ENCODE measurements at regions not wholly inside any gene's neighbourhood (a gene's known extent, or its start where the extent isn't known, plus 50 kb on each side); places are given as distances from the start of the nearest gene placed in this dataset.

- no peak for TF ChIP-seq POLR2AphosphoS5 (IDR thresholded peaks at IDR 0.05)
- TF ChIP-seq POLR2A (IDR thresholded peaks at IDR 0.05) = no peak
- TF ChIP-seq CTCF (IDR thresholded peaks at IDR 0.05) = no peak
Measured at GRCh38 chr11:127268932-127269331, 268.4 kb upstream of the KIRREL3 start.

All from prostate gland (tissue), 2 donors.